DMS114 treated with DMSO at 0.1 percent for 48 hours (cell line): ENCODE measurements at regions not wholly inside any gene's neighbourhood (a gene's known extent, or its start where the extent isn't known, plus 50 kb on each side); places are given as distances from the start of the nearest gene placed in this dataset.
"Not testable (repeated sequence)": the region's sequence is repeated elsewhere in the genome, so short reads cannot be mapped to it uniquely, and the experiment has no call there.

ENCODE experiments used
- DNase-seq: peaks from one replicate; lab custom pipeline; 2025; ENCODE audit not compliant: unreplicated experiment; lab: John Stamatoyannopoulos, UW

GRCh38 chrX:137212078-137212632 is 178.4 kb upstream of the GPR101 start:
- no peak for DNase-seq

GRCh38 chrX:137198040-137198439 is 164.2 kb upstream of the GPR101 start:
- DNase-seq, result no peak

GRCh38 chrX:137195991-137196390 is 162.2 kb upstream of the GPR101 start:
- no peak for DNase-seq

GRCh38 chrX:137195296-137195695 is 161.5 kb upstream of the GPR101 start:
- no peak for DNase-seq

GRCh38 chrX:137194164-137194563 is 160.4 kb upstream of the GPR101 start:
- DNase-seq, result peak; percentile 3

GRCh38 chrX:137187540-137187939 is 153.7 kb upstream of the GPR101 start:
- DNase-seq, result no peak

- DNase-seq, result no peak
Observed at GRCh38 chrX:137178392-137178791, 144.6 kb upstream of the GPR101 start.

GRCh38 chrX:137172317-137172948 is 138.6 kb upstream of the GPR101 start:
- DNase-seq, result no peak

GRCh38 chrX:137171626-137172025 is 137.8 kb upstream of the GPR101 start:
- no peak for DNase-seq

GRCh38 chrX:137166591-137166990 is 132.8 kb upstream of the GPR101 start:
- no peak for DNase-seq

- no peak for DNase-seq
Observed at GRCh38 chrX:137164329-137164728, 130.5 kb upstream of the GPR101 start.

- DNase-seq, result no peak
Observed at GRCh38 chrX:137151403-137151802, 117.6 kb upstream of the GPR101 start.

GRCh38 chrX:137143864-137144263 is 110.1 kb upstream of the GPR101 start:
- no peak for DNase-seq

- not testable (repeated sequence) for DNase-seq
Observed at GRCh38 chrX:137122651-137123050, 88.9 kb upstream of the GPR101 start.

- DNase-seq, result no peak
Observed at GRCh38 chrX:137119049-137119448, 85.3 kb upstream of the GPR101 start.

- no peak for DNase-seq
Observed at GRCh38 chrX:137118536-137118935, 84.7 kb upstream of the GPR101 start.

- DNase-seq, result no peak
Observed at GRCh38 chrX:137118136-137118535, 84.3 kb upstream of the GPR101 start.

GRCh38 chrX:137107877-137108276 is 74.1 kb upstream of the GPR101 start:
- not testable (repeated sequence) for DNase-seq

- no peak for DNase-seq
Observed at GRCh38 chrX:137101273-137101990, 67.6 kb upstream of the GPR101 start.
